Activated T-cell treated with anti-CD3 and anti-CD28 coated beads, Interleukin-2, amount 50 U/mL, for 48 hours (primary cell): ENCODE measurements at regions not wholly inside any gene's neighbourhood (a gene's known extent, or its start where the extent isn't known, plus 50 kb on each side); places are given as distances from the start of the nearest gene placed in this dataset.

ENCODE experiments used
- DNase-seq, 2 experiments: peaks; one replicate each; pipeline ENCODE4 v3.0.0-alpha.2; 2020

DNA sequence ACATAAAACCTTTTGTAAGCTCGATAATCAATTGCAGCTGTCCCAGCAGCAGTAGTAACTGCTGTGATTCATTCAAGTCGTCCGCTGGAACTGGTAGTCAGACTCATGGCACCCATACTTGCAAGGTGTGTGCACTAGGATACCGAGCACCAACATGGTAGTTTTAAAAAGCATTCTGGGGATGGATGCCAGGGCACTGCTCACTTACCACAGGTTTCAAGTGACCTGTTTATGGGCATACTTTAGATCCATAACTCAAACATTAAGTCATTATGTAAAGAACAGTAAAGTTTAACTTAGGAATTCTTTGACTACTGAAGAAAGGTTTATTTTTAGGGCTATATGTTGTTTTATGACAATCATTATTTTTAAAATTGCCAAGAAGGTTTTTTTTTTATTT, 2277.6 kb downstream of the MAT2B start:
- no peak for DNase-seq

DNA sequence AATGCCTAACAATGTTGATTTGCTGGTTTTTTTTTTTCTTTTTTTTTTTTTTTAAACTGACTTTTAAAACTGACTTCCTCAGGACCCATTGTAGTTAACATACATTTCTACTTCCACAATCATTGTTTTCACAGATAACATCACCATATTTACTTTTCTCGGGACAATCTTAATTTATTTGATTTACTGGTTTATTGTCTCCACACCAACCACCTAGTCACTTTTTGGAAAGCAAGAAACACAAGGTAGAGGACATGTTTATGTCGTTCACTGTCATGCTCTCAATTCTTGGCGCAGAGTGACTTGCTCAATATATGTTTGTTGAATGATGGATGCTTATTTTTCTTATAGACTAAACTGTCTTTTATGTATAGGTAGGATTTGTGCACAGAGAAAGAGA, 2280.7 kb downstream of the MAT2B start:
- DNase-seq = no peak

DNA sequence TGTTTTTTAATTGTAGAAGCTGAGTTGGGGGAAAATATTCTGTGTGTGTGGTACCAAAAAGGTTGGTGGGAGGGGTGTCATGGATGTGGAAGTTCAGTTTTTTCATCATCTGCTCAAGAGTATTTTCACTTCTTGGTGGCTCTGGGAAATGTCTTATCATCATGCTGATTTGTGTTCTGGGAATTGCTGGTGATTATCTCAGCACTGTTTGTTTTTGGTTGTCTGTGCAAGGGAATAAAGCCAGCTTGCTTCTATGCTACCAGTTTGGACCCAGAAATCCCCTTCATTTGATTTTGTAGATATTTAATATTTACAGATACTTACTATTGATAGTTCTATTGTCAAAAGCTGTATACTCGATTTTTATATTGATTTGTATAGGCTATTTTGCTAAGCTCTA, 2289.7 kb downstream of the MAT2B start:
- DNase-seq = no peak

DNA sequence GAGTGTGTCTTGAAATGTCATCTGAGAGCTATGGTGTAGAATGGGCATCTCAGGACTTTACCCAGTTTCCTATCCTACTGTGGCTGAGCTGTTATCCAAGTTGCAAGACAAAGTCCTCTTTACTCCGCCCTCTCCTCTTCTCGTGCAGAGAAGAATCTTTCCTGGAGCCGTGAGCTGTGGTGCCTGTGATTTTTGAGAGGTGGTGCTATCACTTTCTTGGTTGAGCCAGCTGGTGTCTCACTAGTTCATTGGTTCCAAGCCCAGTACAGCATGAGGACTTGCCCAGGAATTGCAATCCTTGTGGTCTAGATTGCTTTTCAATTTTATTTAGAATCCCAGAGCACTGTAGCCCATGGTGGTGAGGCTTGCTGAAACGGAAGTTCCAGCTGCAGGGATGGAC, 2300.3 kb downstream of the MAT2B start:
- no peak for DNase-seq

DNA sequence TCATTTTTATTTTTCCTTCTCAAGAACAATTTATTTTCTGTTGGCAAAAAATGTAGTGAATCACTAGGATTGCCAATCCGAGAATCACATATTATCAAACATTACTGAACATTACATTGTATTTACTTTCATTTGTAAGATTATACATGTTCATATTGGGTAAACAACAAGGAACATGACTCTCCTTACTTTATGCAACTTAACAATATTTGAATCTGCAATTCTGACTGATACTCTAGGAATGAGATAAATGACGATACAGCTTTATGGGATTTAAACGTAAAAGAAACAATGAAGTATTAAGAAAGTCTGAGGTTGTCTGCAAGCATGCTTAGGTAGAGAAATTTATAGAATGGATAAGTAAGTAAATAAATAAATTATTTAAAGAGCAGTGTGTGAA, 2302.9 kb downstream of the MAT2B start:
- DNase-seq = no peak

DNA sequence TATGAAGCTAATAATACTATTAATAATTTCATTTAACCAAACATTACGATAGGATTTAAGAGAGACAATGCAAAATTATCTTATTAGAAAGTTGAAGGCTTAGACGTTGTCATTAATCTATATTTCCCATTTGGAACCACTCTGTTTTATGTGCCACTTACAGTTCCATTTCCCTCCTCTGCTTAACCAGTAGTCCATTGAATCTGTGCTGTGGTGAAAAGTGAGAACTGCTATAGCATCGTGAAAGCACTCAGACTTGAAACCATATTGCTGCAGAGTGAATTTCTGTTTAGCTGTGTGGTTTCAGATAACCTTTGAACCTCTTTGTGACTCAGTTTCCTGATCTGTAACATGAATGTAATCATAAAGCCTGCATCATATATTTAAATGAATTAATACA, 2304.5 kb downstream of the MAT2B start:
- no peak for DNase-seq

DNA sequence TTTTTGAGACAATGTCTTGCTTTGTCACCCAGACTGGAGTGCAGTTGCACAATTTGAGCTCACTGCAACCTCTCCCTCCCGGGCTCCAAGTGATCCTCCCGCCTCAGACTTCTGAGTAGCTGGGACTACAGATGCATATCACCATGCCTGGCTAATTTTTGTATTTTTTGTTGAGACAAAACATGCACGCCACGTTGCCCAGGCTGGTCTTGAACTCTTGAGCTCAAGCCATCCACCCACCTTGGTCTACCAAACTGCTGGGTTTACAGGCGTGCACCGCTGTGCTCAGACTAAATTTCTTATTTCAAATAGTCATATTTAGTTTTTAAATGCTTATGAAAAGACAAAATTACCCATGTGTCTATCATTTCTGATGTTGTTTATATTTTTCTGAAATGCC, 2324.1 kb downstream of the MAT2B start:
- DNase-seq = no peak

DNA sequence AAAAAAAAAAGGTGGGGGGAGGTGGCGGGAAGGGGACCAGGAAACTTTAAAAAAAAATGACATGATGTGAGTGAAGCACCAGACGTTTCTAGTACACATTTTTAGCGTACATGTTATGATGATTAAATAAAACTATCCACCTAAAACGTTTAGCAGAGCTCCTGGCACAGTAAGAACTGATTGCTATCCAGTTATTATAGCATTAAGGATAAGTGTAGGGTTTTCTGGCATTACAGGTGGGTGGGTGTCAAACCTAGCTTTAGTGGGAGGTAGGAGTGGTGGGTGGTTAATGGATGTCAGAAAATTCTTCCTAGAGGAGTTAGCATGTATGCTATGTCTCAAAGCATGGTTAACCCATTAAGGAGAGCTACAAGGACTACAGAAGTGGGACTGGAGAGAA, 2329.5 kb downstream of the MAT2B start:
- no peak for DNase-seq

DNA sequence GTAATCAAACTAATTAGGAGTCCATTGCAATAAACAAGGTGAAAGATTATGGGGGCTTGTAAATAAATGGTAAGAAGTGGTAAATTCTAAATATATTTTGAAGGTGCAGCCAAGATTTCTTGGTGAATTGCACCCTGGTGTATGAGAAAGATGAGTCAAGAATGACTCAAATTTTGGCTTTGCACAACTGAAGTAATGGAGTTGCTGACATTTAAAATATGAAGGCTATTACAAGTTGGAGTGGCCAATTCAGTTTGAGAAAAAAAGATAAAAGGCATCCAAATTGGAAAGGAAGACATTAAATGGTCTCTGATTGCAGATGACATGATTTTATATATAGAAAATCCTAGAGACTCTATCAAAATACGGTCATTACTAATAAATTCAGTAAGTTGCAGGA, 2330.6 kb downstream of the MAT2B start:
- DNase-seq = no peak

DNA sequence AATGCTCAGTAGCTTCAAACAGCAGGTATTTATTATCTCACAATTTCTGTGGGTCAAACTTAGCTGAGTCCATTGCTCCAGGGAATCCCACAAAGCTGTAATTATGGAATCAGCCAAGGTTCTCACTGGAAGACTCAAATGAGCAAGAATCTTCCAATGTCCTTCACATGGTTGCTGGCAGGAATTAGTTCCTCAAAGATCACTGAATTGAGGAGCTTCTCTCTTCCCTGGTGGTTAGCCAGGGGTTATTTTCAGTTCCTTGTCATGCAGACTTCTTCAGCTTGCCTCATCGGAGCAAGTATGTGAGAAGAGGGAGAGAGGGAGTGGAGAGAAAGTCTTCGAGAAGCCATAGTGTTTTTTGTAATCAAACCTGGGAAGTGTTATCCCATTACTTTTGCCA, 2331.9 kb downstream of the MAT2B start:
- no peak for DNase-seq

DNA sequence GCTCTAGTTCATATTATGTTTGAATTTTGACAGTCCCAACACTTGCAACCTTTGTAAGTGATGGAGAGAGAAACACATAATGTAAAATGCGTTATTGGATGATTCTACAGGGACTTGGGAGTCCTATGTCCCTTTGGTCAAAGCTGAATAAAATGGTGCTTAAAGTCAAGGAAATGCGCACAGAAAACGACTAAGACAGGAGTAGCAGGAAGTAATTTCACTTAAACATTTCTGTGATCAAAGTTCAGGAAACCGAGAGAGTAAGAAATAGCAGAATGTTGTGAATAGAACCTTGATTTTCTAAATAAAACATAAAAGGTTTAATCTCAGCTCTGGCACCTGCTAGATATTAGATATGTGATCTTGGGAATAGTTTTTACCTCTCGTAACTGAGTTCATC, 2339.2 kb downstream of the MAT2B start:
- DNase-seq = no peak

DNA sequence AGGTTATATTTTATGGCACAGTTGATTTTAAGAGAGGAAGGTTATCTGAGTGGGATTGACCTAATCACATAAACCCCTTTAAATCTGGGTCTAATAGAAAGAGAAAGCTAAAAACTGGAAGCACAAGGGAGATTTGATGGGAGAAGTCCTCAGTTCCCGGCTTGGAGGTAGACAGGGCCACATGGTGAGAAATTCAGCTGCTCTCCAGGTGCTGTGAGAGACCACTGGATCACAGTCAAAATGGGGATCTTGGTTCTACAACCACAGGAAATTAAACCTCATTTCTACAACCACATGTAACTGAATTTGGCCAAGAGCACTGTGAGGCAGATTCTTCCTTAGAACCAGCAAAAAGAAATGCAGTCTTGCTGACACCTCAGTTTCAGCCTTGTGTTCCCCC, 2352.7 kb downstream of the MAT2B start:
- DNase-seq = no peak

DNA sequence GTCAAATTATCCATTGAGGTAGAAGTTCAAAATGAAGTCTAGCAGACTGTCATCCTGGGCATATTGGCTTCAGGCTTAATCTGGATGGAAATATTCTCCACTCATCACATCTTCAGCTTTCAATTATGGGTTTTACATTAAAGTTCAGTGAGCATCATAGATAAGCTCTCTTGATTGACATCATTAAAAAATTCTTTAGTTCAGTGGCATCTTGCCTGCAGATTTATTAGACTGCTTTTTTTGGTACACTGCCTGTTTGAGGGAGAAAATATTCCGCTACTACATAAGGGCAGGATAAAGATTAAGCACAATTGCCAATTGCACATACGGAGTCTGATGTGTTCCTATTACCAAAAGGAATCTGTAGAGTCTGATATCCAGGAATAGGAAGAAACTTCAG, 2353.8 kb downstream of the MAT2B start:
- no peak for DNase-seq

DNA sequence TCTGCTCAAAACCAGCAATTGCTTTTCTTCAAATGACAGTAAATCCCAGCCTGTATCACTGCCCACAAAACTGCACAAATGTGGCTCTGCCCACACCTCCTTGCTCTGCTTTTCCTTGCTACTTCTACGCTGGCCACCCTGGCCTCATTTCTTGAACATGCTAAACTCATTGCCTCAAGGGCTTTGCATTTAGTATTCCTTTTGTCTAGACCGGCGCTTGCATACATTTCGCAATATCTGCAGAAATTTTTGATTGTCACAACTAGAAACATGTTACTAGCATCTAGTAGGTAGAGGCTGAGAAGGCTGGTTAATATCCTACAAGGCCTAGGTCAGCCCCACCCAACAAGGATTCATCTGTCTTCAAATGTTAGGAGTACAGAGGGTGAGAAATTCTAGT, 2357.8 kb downstream of the MAT2B start:
- no peak for DNase-seq

DNA sequence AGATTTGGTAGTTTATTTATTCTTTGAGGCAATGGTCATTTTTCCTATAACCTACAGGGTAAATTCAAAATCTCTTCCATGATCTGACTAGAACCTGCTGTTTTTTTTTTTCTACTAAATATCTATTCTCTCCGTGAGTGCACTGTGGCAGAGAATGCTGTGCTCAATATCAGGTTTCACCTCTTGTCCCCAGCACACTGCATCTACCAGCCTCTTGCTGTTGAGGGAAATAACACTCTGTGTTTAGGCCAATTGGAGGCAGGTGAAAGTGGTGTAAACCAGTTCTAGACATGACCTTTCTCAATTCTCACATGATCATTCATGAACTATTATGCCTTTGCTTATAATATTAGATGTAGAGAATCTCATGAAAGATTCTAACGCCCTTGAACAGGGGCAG, 2365.9 kb downstream of the MAT2B start:
- DNase-seq = no peak

DNA sequence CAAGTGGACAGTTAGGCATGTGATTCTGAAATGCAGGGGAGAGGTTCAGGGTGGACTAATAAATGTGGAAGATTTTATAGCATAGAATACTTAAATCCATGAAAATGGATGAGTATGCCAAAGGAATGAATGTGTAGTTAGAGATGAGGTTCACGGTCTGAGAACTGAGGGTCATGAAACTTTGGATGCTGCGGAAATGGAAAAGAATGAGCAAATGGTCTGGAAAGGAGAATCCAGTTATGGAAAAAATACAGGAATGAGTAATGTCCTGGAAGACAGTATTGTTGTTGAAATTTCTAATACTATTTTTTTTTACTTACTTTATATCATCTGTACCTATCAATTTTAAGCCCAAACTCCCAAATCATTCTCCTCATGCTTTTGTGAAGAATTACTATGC, 2369.4 kb downstream of the MAT2B start:
- DNase-seq = no peak

DNA sequence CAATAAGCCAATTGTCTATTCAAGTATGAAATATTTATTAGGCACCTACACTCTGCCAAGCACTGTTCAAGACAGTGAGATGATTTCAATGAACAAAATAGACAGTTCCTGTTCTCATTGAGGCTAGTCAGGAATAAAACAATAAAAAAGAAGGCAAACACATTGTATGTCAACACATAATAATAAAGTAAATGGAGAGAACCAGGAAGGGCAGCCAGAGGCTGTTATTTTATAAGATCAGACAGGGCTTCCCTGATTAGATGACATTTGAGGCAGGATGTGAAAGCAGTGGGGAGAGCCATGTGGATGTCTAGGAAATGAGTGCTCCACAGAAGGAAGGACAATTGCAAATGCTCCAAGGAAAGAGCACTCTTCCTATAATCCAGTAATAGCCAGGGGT, 2371.1 kb downstream of the MAT2B start:
- no peak for DNase-seq

DNA sequence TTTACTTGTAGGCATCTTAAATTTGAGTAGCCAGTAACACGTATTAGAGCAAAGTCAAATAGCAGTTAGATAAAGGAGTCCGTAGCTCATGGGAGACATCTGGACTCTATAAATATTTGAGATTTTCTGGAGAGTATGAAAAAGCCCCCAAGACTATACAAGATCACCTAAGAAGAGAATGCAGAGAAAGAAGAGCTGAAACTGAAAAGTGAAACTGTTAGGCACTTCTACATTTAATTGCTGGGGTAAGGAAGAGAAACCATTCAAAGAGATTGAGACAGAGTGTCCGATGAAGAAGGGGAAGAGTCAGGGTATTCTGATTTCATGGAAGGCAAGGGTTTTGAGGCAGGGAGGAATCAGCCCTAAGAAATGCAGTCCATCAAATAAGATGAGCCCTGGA, 2372.1 kb downstream of the MAT2B start:
- DNase-seq = no peak

DNA sequence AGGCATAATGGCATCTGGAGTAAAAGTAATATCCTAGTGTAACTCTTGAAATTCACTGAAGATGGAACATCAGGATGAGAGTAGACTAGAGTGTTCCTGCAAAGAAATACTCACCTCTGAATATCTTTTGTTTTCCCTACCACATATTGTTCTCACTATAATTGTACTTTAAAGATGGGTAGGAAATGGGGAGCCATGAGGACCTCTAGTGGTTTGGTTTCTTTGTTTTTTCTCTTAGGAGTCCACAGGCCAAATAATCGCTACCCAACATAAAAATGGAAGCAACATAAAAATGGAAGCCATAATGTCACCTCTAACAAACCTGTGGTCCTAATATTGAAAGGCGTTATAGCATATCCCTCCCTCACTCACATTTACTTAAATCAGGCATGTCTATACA, 2375.8 kb downstream of the MAT2B start:
- no peak for DNase-seq

DNA sequence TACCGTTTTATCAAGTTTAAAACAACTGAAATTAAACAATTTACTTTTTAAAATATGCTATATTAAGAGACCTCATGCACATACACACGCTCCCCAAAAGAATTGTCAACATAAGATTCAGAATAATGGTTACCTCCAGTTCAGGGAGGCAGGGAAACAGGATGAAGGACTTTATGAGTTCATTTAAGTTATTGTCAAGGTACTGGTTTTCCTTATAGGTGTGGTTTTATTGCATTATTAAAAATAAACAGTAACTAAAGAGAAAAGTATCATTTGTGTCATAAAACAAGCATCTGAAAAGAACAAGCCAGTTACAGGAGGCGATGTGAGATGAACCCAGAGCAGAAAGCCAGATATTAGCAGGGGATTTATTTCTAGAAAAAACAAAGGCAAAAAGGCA, 2376.7 kb downstream of the MAT2B start:
- no peak for DNase-seq

DNA sequence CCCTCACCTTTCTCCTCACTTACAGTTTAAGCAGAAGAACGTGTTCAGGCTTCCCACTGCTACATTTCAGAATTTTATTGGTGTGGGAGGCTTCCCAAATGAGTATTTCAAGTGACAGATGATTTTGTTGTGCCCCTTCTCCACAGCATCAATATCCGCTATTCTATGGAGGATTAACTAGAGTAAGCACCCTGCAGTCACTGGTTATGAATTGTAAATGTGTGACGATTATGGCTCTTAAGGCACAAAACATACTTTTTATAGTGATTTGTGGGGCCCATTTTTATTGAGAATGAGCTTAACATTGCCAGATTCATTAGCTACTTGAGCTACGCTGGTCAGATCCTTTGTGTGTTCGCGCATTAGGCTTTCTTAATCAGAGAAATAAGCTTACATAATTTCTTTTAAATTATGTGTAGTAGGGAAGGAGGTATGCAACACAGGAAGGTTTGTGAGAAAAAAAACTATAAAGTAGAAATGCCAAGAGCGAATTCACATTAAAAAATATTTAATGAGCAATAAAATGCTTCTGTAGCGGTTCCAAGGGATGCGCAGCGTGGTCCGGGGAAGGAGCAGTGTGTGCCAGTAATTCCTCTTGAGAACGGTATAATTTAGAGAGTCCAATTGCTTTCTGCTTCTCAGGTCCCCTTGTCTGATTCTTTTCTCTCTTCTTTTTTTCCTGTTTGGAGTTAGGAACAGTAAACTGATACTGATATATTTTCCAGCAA, 2380.4 kb downstream of the MAT2B start:
- DNase-seq = no peak

DNA sequence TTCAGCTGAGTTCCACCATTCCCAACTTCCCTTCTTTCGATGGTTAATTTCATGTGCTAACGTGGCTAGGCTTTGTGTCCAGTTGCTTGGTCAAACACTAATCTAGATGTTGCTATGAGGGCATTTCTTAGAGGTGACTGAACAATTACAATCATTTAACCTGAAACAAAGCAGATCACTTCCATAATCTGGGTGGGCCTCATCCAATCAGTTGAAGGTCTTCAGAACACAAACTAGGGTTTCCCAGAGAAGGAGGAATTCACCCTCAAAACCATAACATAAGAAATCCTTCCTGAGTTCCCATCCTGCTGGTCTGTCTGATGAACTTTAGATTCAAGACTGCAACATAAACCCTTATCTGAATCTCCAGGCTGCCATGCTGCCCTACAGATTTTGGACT, 2381.7 kb downstream of the MAT2B start:
- no peak for DNase-seq

DNA sequence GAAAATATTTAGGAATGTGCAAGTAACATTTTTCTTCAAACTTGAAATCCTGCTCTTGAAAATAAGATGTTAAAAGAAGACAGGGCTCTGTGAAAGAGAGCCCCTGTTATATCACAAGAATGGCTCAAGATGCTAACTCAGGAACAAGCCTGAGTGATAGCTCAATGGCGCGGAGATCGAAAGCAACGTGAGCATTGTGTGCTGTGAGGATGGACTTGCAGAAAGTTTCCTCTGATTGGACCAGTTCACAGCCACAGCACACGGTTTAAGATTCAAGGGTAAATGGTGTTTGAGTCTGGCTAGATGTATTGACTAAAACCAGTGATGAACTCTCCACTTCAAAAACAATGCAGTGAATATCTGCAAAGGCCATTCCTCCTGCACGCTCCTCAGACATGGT, 2387.0 kb downstream of the MAT2B start:
- DNase-seq = no peak

DNA sequence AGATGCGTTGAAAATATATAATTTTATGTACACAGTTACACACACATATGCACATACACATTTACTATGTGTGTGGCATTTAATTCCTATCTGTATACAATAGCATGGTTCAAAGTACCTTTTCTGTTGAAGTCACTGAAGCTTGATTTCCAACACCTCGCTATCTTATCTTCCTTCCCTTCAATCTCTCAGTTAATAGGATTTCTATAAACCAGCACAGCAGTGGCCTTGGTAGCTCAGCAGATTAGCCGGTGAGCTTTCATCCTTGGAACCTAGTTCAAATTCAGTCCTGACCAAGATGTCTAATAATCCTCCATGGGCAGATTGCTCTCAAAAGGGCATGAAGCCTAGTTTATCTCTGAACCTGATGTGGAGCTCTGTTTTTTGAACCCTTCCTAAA, 2389.5 kb downstream of the MAT2B start:
- no peak for DNase-seq

DNA sequence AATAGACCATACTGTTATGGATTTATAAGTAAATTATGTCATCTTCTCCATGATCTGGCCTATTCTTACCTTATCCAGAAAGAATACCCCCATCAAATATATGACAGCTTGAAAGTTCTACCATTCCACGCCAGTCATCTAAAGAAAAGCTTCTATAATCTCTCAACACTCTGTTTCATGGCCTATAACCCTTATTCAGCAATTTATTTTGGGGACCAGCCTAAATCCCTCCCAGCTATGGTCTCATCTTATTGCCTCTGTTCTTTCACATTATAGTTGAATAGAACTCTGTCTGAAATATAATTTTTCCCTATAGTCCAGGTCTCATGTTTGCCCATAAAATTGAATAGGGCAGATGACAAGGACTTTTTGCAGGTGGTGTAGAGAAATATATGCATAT, 2387.6 kb upstream of the WWC1 start:
- DNase-seq = no peak

DNA sequence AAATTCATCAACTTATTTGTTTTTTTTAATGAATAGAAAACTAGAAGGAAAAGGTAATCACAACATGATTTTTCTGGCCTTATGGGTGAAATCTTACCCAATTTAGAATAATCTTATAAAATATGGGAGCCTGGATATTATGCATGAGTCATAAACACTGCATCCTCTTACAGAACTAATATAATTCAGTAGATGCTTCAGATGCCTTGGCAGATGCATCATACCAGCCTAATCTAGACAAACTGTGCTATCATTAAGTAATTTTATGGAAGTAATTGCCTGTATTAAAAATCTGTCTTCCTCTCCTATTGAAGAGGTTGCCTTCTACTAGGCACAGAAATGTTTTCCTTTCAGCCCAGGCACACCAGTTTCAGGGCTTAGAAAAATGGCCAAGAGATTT, 2384.6 kb upstream of the WWC1 start:
- DNase-seq = no peak
